ENCODE measurements at regions not wholly inside any gene's neighbourhood (a gene's known extent, or its start where the extent isn't known, plus 50 kb on each side); places are given as distances from the start of the nearest gene placed in this dataset.

GRCh38 chrX:122026665-122027064 lies 979.3 kb downstream of the GLUD2 start:
- CTCF ChIA-PET = no interaction called here

GRCh38 chrX:122046226-122046625 lies 998.8 kb downstream of the GLUD2 start:
- H3K36me3 Mint-ChIP-seq (ENCODE audit: insufficient read depth, unreplicated experiment) = no peaks in the 10 kb centered on the region
- no peak for TF ChIP-seq CTCF (IDR thresholded peaks at IDR 0.05; ENCODE audit: insufficient read depth in 1 of 2, low read depth in 1 of 2, low read length in 1 of 2, severe bottlenecking in 1 of 2, unreplicated experiment in 1 of 2)
- ChIA-PET POLR2A (no interaction called here), CTCF (no interaction called here)
- Histone ChIP-seq H3K27me3 (replicated peaks; ENCODE audit: control insufficient read depth, insufficient read depth, low read length) (no peaks in the 10 kb centered on the region), H3K4me3 (ENCODE audit: low read depth, low read length) (no peak overlapping the region), H3K9me3 (no peaks in the 10 kb centered on the region), H3K36me3 (ENCODE audit: control insufficient read depth, insufficient read depth, low read length) (no peaks in the 10 kb centered on the region), H3K4me1 (no peaks in the 10 kb centered on the region)
- H3K4me1 Mint-ChIP-seq (ENCODE audit: low read depth, unreplicated experiment) = no peaks in the 10 kb centered on the region
- H3K27me3 Mint-ChIP-seq (ENCODE audit: insufficient read depth, unreplicated experiment) = no peaks in the 10 kb centered on the region
- no peak overlapping the region for H3K27ac Mint-ChIP-seq (ENCODE audit: unreplicated experiment)
- no peak for DNase-seq
- intact Hi-C loops (cut with micrococcal nuclease; ENCODE audit: unreplicated experiment) = no loop called here
- no peak overlapping the region for H3K4me3 Mint-ChIP-seq (ENCODE audit: unreplicated experiment)
- BruUV-seq (replicated peaks) = no TSS peak
- H3K9me3 Mint-ChIP-seq (ENCODE audit: unreplicated experiment) = peaks cover 3% of the 10 kb centered on the region

More at GRCh38 chrX:122026665-122027064, 979.3 kb downstream of the GLUD2 start:
- Histone ChIP-seq H3K9me3 (no peaks in the 10 kb centered on the region), H3K4me1 (no peaks in the 10 kb centered on the region), H3K36me3 (ENCODE audit: control insufficient read depth, insufficient read depth, low read length) (no peaks in the 10 kb centered on the region), H3K27me3 (replicated peaks; ENCODE audit: control insufficient read depth, insufficient read depth, low read length) (no peaks in the 10 kb centered on the region), H3K4me3 (ENCODE audit: low read depth, low read length) (no peak overlapping the region)
- Mint-ChIP-seq H3K27me3 (ENCODE audit: insufficient read depth, unreplicated experiment) (no peaks in the 10 kb centered on the region), H3K36me3 (ENCODE audit: insufficient read depth, unreplicated experiment) (no peaks in the 10 kb centered on the region), H3K9me3 (ENCODE audit: unreplicated experiment) (no peaks in the 10 kb centered on the region), H3K4me1 (ENCODE audit: low read depth, unreplicated experiment) (no peaks in the 10 kb centered on the region), H3K27ac (ENCODE audit: unreplicated experiment) (no peak overlapping the region), H3K4me3 (ENCODE audit: unreplicated experiment) (no peak overlapping the region)
- BruUV-seq (replicated peaks) = no TSS peak
- POLR2A ChIA-PET = no interaction called here
- intact Hi-C loops (cut with micrococcal nuclease; ENCODE audit: unreplicated experiment) = no loop called here
- DNase-seq = no peak
- no peak for TF ChIP-seq CTCF (IDR thresholded peaks at IDR 0.05; ENCODE audit: insufficient read depth in 1 of 2, low read depth in 1 of 2, low read length in 1 of 2, severe bottlenecking in 1 of 2, unreplicated experiment in 1 of 2)

- H3K4me3 Mint-ChIP-seq (ENCODE audit: unreplicated experiment) = no peak overlapping the region
- TF ChIP-seq CTCF (IDR thresholded peaks at IDR 0.05; ENCODE audit: insufficient read depth in 1 of 2, low read depth in 1 of 2, low read length in 1 of 2, severe bottlenecking in 1 of 2, unreplicated experiment in 1 of 2) = no peak
- Histone ChIP-seq H3K9me3 (no peaks in the 10 kb centered on the region), H3K36me3 (ENCODE audit: control insufficient read depth, insufficient read depth, low read length) (no peaks in the 10 kb centered on the region), H3K27me3 (replicated peaks; ENCODE audit: control insufficient read depth, insufficient read depth, low read length) (no peaks in the 10 kb centered on the region), H3K4me3 (ENCODE audit: low read depth, low read length) (no peak overlapping the region), H3K4me1 (no peaks in the 10 kb centered on the region)
- ChIA-PET CTCF (no interaction called here), POLR2A (no interaction called here)
- BruUV-seq (replicated peaks) = no TSS peak
- no peaks in the 10 kb centered on the region for H3K4me1 Mint-ChIP-seq (ENCODE audit: low read depth, unreplicated experiment)
- no peak for DNase-seq
- intact Hi-C loops (cut with micrococcal nuclease; ENCODE audit: unreplicated experiment) = no loop called here
- no peaks in the 10 kb centered on the region for H3K9me3 Mint-ChIP-seq (ENCODE audit: unreplicated experiment)
- H3K36me3 Mint-ChIP-seq (ENCODE audit: insufficient read depth, unreplicated experiment) = no peaks in the 10 kb centered on the region
- no peaks in the 10 kb centered on the region for H3K27me3 Mint-ChIP-seq (ENCODE audit: insufficient read depth, unreplicated experiment)
- H3K27ac Mint-ChIP-seq (ENCODE audit: unreplicated experiment) = no peak overlapping the region
Observed at GRCh38 chrX:122046815-122047214, 999.4 kb downstream of the GLUD2 start.

All from Caco-2 (cell line).